VCaP (cell line): ENCODE measurements at regions not wholly inside any gene's neighbourhood (a gene's known extent, or its start where the extent isn't known, plus 50 kb on each side); places are given as distances from the start of the nearest gene placed in this dataset.

Source experiments
- H3K27ac ChIP-seq: fragments of 450-650 bp; 2 replicates; pipeline ENCODE4 v1.5.1; 2017
- TF ChIP-seq, protein P1 (sequence below): fragments of 450-650 bp; conservative IDR thresholded peaks from 2 replicates; pipeline ENCODE4 v1.5.1; 2017; ENCODE audit warnings: mild to moderate bottlenecking, moderate library complexity

DNA sequence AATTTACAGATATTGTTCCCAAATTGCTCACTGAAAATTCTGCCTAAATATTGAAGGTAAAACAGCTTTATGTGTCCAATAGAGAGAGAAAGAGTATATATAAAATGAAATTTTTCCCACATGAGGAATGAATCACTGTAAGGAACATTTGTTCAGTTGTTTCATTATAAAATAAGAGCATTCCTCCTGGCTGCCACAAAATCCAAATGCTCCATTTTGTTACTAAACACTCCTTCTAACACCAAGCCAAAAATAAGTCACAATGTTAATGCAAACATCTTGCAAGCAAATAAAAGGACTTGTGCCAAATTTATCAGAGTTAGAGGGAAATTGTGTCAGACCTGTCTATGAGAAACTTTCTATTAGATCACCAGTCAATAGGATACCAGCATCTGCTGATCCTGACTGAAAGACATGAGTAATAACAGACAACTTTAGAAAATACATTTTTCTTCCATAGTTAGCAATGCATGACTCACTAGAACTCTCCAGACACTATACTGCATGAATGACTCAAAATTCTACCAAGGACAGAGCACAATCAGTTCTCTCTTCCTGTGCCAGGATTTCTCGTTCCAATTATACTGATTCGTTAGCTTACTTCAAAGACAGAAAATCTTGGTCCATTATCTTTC, 83.5 kb upstream of the FNDC3A start:
- H3K27ac ChIP-seq: no peak overlapping the region
- TF ChIP-seq, protein P1, sequence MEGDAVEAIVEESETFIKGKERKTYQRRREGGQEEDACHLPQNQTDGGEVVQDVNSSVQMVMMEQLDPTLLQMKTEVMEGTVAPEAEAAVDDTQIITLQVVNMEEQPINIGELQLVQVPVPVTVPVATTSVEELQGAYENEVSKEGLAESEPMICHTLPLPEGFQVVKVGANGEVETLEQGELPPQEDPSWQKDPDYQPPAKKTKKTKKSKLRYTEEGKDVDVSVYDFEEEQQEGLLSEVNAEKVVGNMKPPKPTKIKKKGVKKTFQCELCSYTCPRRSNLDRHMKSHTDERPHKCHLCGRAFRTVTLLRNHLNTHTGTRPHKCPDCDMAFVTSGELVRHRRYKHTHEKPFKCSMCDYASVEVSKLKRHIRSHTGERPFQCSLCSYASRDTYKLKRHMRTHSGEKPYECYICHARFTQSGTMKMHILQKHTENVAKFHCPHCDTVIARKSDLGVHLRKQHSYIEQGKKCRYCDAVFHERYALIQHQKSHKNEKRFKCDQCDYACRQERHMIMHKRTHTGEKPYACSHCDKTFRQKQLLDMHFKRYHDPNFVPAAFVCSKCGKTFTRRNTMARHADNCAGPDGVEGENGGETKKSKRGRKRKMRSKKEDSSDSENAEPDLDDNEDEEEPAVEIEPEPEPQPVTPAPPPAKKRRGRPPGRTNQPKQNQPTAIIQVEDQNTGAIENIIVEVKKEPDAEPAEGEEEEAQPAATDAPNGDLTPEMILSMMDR: no peak

DNA sequence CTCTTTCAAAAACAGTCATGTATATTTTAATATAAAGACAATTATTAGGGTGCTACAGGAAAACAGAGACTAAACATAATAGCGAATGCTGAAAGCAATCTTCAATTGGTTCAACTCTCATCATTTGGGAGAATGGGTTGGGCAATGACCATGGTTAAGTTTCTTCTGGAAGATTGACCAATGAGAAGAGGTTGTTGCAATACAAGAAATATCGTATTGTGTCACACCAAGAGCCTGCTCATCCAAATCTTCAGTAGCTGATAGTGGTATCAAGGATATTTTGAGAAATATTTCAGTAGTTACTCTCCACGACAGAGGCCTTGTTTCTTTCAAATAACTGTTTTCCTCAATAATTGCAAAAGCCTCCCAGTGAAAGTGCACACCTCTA, 83.0 kb upstream of the FNDC3A start:
- TF ChIP-seq, protein P1: no peak
- no peak overlapping the region for H3K27ac ChIP-seq

DNA sequence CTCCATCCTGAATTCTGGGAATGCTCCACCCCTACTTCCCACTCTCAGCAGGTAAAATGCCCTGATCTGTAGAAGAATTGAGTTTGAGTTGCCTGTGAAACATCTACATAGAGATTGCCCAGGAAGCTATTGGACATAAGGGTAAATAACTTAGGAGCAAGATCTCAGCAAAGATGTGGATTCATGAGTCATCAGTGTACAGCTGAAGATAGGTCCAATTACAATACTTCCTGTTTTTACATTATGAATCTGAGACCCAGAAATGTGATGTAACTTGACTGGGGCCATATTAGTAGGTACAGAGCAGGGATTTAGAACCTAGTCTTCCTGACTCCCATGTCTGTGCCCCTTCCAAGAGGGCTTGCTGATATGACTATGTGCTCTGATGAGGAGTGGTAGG, 79.4 kb upstream of the FNDC3A start:
- H3K27ac ChIP-seq: no peak overlapping the region
- TF ChIP-seq, protein P1: no peak

DNA sequence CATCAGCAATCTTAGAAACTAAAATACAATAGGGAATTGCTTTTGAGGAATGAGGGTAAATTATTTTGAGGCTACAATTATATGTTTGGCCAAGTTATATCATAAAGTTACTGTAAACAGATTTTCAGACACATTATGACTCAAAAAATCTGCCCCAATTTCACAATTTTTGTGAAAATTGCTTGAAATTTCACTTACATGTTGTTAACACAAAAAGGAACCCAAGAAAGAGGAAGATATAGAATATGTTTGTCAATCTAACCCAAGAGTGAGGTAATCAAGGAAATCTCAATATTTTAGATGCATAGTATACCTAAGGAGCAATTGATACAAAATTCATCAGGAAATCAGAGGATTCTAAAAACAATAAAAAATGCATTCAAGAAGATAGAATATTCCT, 73.9 kb upstream of the FNDC3A start:
- TF ChIP-seq, protein P1: no peak
- no peak overlapping the region for H3K27ac ChIP-seq

DNA sequence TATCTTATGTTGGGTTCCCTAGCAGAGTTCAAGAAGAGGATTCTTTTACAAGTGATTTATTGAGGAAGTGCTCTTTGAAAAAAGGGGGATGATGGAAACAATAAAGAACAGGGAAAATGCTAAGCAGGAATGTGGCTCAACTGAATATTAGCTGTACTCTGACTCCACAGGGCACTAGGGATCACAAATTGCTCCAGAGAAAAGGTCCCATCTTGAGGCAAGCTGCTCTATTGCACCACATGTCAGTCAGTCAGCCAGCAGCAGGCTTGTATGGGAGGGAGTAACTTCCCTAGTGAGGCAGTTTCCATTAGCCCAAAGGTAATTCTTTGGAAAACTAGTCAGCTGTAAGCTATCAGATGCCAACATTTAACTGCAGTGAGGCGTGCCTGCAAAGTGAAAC, 73.3 kb upstream of the FNDC3A start:
- TF ChIP-seq, protein P1: no peak
- no peak overlapping the region for H3K27ac ChIP-seq

DNA sequence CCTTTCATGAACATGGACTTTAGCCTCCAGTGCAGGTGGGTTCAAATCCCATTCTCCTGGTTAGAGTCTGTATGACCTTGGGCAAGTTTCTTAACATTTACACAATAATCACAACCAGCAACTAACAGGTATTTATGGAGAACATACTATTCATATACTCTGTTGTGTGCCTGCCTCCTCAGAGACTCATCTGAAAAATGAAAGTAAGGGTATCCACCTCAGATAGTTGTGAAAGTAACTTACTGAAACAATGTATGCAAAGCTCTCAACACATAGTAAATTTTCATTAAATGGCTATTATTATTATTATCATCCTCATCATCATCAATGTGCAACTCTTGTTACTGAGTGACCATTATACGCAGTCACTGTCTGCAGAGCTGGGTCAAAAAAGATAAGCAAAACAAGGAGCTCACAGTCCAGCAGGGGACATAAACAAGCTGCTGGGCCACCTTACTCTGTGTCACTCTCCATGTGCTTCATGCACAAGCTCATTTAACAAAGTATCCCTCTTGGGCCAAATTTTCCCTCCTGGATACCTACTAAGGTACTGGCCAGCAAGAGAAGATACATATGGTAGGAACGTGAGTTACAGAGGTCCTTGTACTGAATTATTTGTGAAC, 70.9 kb upstream of the FNDC3A start:
- TF ChIP-seq, protein P1: no peak
- no peak overlapping the region for H3K27ac ChIP-seq

DNA sequence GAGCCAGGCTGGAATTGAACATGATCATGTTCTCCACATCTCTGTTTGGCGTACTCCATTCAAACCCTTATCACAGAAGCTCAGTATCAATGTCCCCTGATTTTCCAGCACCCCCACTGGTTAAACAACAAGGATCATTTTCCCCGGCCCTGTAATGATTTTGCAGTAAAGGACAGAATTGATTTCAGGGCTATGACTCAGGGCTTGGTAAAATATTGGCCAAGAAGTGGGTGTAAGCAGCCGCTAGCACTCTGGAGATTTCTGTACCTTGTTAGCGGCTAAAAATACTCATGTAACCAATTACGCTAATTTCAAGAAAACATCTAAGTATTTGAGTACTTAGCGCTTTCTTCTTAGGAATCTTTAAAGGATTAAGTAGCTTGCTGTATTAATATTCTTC, 69.5 kb upstream of the FNDC3A start:
- TF ChIP-seq, protein P1: no peak
- no peak overlapping the region for H3K27ac ChIP-seq
